GM23338 (cell line): ENCODE measurements at regions not wholly inside any gene's neighbourhood (a gene's known extent, or its start where the extent isn't known, plus 50 kb on each side); places are given as distances from the start of the nearest gene placed in this dataset.

Experiments used
- ATAC-seq: fragments of 200-7000 bp; cut with Tn5 transposase; 3 replicates; pipeline ENCODE4 v1.9.1; 2020
- DNase-seq: peaks from one replicate; pipeline ENCODE4 v3.0.0-alpha.2; 2015; ENCODE audit warnings: low spot score
- H2AFZ ChIP-seq: fragments of 200-600 bp; sonication (generic); 2 replicates; pipeline ENCODE4 v1.8.0; 2016; ENCODE audit warnings: antibody characterized with exemption, mild to moderate bottlenecking, moderate library complexity
- H3F3A ChIP-seq: fragments of 200-600 bp; sonication (generic); replicated peaks from 2 replicates; pipeline ENCODE4 v1.8.0; 2017; ENCODE audit warnings: antibody characterized with exemption, mixed run types, low read depth
- H3K27ac ChIP-seq: fragments of 200-600 bp; sonication (generic); 2 replicates; pipeline ENCODE4 v1.6.1; 2016; ENCODE audit warnings: low read depth
- H3K27me3 ChIP-seq: fragments of 200-600 bp; sonication (generic); 2 replicates; pipeline ENCODE4 v1.8.0; 2016; ENCODE audit warnings: mild to moderate bottlenecking, mixed run types, moderate library complexity; ENCODE audit not compliant: insufficient read depth
- H3K36me3 ChIP-seq: fragments of 200-600 bp; sonication (generic); 2 replicates; pipeline ENCODE4 v1.8.0; 2016; ENCODE audit warnings: mild to moderate bottlenecking; ENCODE audit not compliant: insufficient read depth
- H3K4me1 ChIP-seq: fragments of 200-600 bp; sonication (generic); 2 replicates; pipeline ENCODE4 v1.8.0; 2016; ENCODE audit warnings: mild to moderate bottlenecking, moderate library complexity; ENCODE audit not compliant: insufficient read depth
- H3K4me2 ChIP-seq: fragments of 200-600 bp; sonication (generic); 2 replicates; pipeline ENCODE4 v1.7.1; 2017; ENCODE audit warnings: mixed run types
- H3K4me3 ChIP-seq: fragments of 200-600 bp; sonication (generic); 2 replicates; pipeline ENCODE4 v1.6.1; 2016; ENCODE audit warnings: mixed run types
- H3K79me2 ChIP-seq: fragments of 200-600 bp; sonication (generic); replicated peaks from 2 replicates; pipeline ENCODE4 v1.8.0; 2017; ENCODE audit warnings: mild to moderate bottlenecking; ENCODE audit not compliant: insufficient read depth
- H3K9me2 ChIP-seq: fragments of 200-600 bp; sonication (generic); 2 replicates; pipeline ENCODE4 v1.8.0; 2017; ENCODE audit not compliant: insufficient read depth
- H4K20me1 ChIP-seq: fragments of 200-600 bp; sonication (generic); replicated peaks from 2 replicates; pipeline ENCODE4 v1.8.0; 2017; ENCODE audit warnings: mild to moderate bottlenecking; ENCODE audit not compliant: insufficient read depth
- H3K27ac Mint-ChIP-seq: 2 replicates; pipeline ENCODE4 v1.8.0; 2020; ENCODE audit warnings: inconsistent platforms, mild to moderate bottlenecking, moderate library complexity, mixed read lengths
- H3K27me3 Mint-ChIP-seq: 3 replicates; pipeline ENCODE4 v1.8.0; 2022; ENCODE audit warnings: low read depth, mild to moderate bottlenecking, moderate library complexity, mixed read lengths, inconsistent platforms; ENCODE audit not compliant: insufficient read depth, poor library complexity
- H3K36me3 Mint-ChIP-seq: 3 replicates; pipeline ENCODE4 v1.8.0; 2021; ENCODE audit warnings: low read depth, mild to moderate bottlenecking, inconsistent platforms, moderate library complexity, mixed read lengths
- H3K4me1 Mint-ChIP-seq: 3 replicates; pipeline ENCODE4 v1.8.0; 2020; ENCODE audit warnings: mild to moderate bottlenecking, inconsistent platforms, mixed read lengths
- H3K4me3 Mint-ChIP-seq: 3 replicates; pipeline ENCODE4 v1.8.0; 2021; ENCODE audit warnings: moderate library complexity, mild to moderate bottlenecking, inconsistent platforms, mixed read lengths
- H3K9me3 Mint-ChIP-seq: 3 replicates; pipeline ENCODE4 v1.8.0; 2020; ENCODE audit warnings: moderate library complexity, mild to moderate bottlenecking, inconsistent platforms, mixed read lengths
- CREB1 ChIP-seq: fragments of 250-450 bp; sonication (Bioruptor Pico); IDR thresholded peaks from 2 replicates; pipeline ENCODE4 v1.5.0; 2020; ENCODE audit warnings: low read depth, mild to moderate bottlenecking, moderate library complexity
- CTCF ChIP-seq, 2 experiments: fragments of 200-600 bp in 1 of 2; sonication (generic) in 1 of 2; conservative IDR thresholded peaks; 2 replicates each; pipeline versions ENCODE4 v1.5.1 to v1.6.1; 2016 to 2017; ENCODE audit warnings: antibody characterized with exemption in 2 of 2, low read depth in 2 of 2, mild to moderate bottlenecking in 2 of 2, moderate library complexity in 1 of 2
- EZH2 ChIP-seq: fragments of 200-600 bp; sonication (generic); IDR thresholded peaks from one replicate; pipeline ENCODE4 v1.8.0; 2017; ENCODE audit warnings: antibody characterized with exemption, mild to moderate bottlenecking, low read depth; ENCODE audit not compliant: unreplicated experiment
- EZH2phosphoT487 ChIP-seq: fragments of 200-600 bp; sonication (generic); IDR thresholded peaks from one replicate; pipeline ENCODE4 v1.8.1; 2018; ENCODE audit warnings: antibody characterized with exemption; ENCODE audit not compliant: unreplicated experiment
- JUNB ChIP-seq: IDR thresholded peaks from one replicate; pipeline ENCODE4 v1.6.1; 2016; ENCODE audit warnings: antibody characterized with exemption; ENCODE audit not compliant: unreplicated experiment
- POLR2AphosphoS5 ChIP-seq: IDR thresholded peaks from 2 replicates; pipeline ENCODE4 v1.6.1; 2016; ENCODE audit warnings: antibody characterized with exemption, low read depth
- STAT1 ChIP-seq: IDR thresholded peaks from one replicate; pipeline ENCODE4 v1.6.1; 2016; ENCODE audit warnings: antibody characterized with exemption; ENCODE audit not compliant: unreplicated experiment
- ZNF114 ChIP-seq: fragments of 250-450 bp; sonication (Bioruptor Pico); IDR thresholded peaks from 2 replicates; pipeline ENCODE4 v1.5.0; 2020; ENCODE audit warnings: mild to moderate bottlenecking, moderate library complexity
- ZNF331 ChIP-seq: fragments of 250-450 bp; sonication (Bioruptor Pico); IDR thresholded peaks from 2 replicates; pipeline ENCODE4 v1.5.0; 2020; ENCODE audit warnings: low read depth, mild to moderate bottlenecking, moderate library complexity
- TF ChIP-seq, protein P1 (sequence below): IDR thresholded peaks from one replicate; pipeline ENCODE4 v1.6.1; 2018; ENCODE audit warnings: antibody characterized with exemption; ENCODE audit not compliant: unreplicated experiment
- TF ChIP-seq, protein P2 (sequence below): fragments of 250-450 bp; sonication (Bioruptor Pico); IDR thresholded peaks from 2 replicates; pipeline ENCODE4 v1.5.0; 2020; ENCODE audit warnings: mild to moderate bottlenecking, moderate library complexity

DNA sequence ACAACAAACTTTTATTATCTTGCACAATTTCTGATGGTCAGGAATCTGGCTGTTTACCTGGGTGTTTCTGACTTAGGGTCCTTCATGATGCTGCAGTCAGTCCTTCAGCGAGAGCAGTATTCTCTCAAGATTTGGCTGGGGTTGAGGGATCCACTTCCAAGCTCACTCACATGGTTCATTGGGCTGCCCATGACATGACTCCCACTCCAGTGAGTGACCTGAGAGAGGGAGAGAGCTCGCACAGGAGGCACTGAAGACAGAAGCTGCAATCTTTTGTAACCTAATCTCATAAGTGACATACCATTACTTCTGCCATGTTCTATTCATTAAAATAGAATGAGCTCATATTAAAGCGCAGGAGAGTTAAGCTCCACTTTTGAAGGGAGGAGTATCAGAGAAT is 212.6 kb downstream of the SPATA31D1 start:
- Histone ChIP-seq H3K4me1 (peaks cover 15% of the 10 kb centered on the region), H3K4me3 (no peak overlapping the region), H3K4me2 (no peak overlapping the region), H3F3A (no peaks in the 10 kb centered on the region), H3K27ac (no peak overlapping the region), H4K20me1 (no peaks in the 10 kb centered on the region), H3K9me2 (peaks cover 12% of the 10 kb centered on the region), H3K27me3 (no peaks in the 10 kb centered on the region), H2AFZ (peak overlapping the region; percentile 91; the same call in 1 of the 2 replicates), H3K36me3 (no peaks in the 10 kb centered on the region), H3K79me2 (no peaks in the 10 kb centered on the region)
- Mint-ChIP-seq H3K9me3 (no peaks in the 10 kb centered on the region), H3K27ac (no peak overlapping the region), H3K4me1 (peaks cover 26% of the 10 kb centered on the region), H3K36me3 (no peaks in the 10 kb centered on the region), H3K4me3 (no peak overlapping the region), H3K27me3 (no peaks in the 10 kb centered on the region)
- DNase-seq (no peak), ATAC-seq (no peak)
- TF ChIP-seq CREB1 (CRISPR knock-in tag), result no peak
- no peak for TF ChIP-seq EZH2phosphoT487
- TF ChIP-seq, protein P1, sequence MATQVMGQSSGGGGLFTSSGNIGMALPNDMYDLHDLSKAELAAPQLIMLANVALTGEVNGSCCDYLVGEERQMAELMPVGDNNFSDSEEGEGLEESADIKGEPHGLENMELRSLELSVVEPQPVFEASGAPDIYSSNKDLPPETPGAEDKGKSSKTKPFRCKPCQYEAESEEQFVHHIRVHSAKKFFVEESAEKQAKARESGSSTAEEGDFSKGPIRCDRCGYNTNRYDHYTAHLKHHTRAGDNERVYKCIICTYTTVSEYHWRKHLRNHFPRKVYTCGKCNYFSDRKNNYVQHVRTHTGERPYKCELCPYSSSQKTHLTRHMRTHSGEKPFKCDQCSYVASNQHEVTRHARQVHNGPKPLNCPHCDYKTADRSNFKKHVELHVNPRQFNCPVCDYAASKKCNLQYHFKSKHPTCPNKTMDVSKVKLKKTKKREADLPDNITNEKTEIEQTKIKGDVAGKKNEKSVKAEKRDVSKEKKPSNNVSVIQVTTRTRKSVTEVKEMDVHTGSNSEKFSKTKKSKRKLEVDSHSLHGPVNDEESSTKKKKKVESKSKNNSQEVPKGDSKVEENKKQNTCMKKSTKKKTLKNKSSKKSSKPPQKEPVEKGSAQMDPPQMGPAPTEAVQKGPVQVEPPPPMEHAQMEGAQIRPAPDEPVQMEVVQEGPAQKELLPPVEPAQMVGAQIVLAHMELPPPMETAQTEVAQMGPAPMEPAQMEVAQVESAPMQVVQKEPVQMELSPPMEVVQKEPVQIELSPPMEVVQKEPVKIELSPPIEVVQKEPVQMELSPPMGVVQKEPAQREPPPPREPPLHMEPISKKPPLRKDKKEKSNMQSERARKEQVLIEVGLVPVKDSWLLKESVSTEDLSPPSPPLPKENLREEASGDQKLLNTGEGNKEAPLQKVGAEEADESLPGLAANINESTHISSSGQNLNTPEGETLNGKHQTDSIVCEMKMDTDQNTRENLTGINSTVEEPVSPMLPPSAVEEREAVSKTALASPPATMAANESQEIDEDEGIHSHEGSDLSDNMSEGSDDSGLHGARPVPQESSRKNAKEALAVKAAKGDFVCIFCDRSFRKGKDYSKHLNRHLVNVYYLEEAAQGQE, result no peak
- TF ChIP-seq STAT1, result no peak
- TF ChIP-seq CTCF (conservative IDR thresholded peaks at IDR 0.05; ENCODE audit: low read depth in 2 of 2), result no peak
- TF ChIP-seq ZNF114, result no peak
- no peak for TF ChIP-seq ZNF331 (CRISPR knock-in tag)
- TF ChIP-seq EZH2, result no peak

- H3K9me3 Mint-ChIP-seq, result no peaks in the 10 kb centered on the region
- Histone ChIP-seq H4K20me1 (no peaks in the 10 kb centered on the region), H2AFZ (no peak overlapping the region), H3K4me3 (no peak overlapping the region), H3K27ac (no peak overlapping the region), H3K79me2 (no peaks in the 10 kb centered on the region), H3K4me2 (no peak overlapping the region), H3K4me1 (peaks cover 3% of the 10 kb centered on the region; the same call in 1 of the 2 replicates), H3K36me3 (no peaks in the 10 kb centered on the region), H3K27me3 (no peaks in the 10 kb centered on the region), H3K9me2 (peaks cover 12% of the 10 kb centered on the region), H3F3A (no peaks in the 10 kb centered on the region)
- H3K4me3 Mint-ChIP-seq, result no peak overlapping the region
- peaks cover 17% of the 10 kb centered on the region for H3K4me1 Mint-ChIP-seq
- H3K36me3 Mint-ChIP-seq, result no peaks in the 10 kb centered on the region
- H3K27ac Mint-ChIP-seq, result no peak overlapping the region
- no peak for DNase-seq
- peaks cover 2% of the 10 kb centered on the region for H3K27me3 Mint-ChIP-seq
- no peak for ATAC-seq
- no peak for TF ChIP-seq ZNF114
- TF ChIP-seq ZNF331 (CRISPR knock-in tag), result no peak
- no peak for TF ChIP-seq CREB1 (CRISPR knock-in tag)
- no peak for TF ChIP-seq POLR2AphosphoS5
- no peak for TF ChIP-seq EZH2
- TF ChIP-seq JUNB, result no peak
- TF ChIP-seq, protein P2, sequence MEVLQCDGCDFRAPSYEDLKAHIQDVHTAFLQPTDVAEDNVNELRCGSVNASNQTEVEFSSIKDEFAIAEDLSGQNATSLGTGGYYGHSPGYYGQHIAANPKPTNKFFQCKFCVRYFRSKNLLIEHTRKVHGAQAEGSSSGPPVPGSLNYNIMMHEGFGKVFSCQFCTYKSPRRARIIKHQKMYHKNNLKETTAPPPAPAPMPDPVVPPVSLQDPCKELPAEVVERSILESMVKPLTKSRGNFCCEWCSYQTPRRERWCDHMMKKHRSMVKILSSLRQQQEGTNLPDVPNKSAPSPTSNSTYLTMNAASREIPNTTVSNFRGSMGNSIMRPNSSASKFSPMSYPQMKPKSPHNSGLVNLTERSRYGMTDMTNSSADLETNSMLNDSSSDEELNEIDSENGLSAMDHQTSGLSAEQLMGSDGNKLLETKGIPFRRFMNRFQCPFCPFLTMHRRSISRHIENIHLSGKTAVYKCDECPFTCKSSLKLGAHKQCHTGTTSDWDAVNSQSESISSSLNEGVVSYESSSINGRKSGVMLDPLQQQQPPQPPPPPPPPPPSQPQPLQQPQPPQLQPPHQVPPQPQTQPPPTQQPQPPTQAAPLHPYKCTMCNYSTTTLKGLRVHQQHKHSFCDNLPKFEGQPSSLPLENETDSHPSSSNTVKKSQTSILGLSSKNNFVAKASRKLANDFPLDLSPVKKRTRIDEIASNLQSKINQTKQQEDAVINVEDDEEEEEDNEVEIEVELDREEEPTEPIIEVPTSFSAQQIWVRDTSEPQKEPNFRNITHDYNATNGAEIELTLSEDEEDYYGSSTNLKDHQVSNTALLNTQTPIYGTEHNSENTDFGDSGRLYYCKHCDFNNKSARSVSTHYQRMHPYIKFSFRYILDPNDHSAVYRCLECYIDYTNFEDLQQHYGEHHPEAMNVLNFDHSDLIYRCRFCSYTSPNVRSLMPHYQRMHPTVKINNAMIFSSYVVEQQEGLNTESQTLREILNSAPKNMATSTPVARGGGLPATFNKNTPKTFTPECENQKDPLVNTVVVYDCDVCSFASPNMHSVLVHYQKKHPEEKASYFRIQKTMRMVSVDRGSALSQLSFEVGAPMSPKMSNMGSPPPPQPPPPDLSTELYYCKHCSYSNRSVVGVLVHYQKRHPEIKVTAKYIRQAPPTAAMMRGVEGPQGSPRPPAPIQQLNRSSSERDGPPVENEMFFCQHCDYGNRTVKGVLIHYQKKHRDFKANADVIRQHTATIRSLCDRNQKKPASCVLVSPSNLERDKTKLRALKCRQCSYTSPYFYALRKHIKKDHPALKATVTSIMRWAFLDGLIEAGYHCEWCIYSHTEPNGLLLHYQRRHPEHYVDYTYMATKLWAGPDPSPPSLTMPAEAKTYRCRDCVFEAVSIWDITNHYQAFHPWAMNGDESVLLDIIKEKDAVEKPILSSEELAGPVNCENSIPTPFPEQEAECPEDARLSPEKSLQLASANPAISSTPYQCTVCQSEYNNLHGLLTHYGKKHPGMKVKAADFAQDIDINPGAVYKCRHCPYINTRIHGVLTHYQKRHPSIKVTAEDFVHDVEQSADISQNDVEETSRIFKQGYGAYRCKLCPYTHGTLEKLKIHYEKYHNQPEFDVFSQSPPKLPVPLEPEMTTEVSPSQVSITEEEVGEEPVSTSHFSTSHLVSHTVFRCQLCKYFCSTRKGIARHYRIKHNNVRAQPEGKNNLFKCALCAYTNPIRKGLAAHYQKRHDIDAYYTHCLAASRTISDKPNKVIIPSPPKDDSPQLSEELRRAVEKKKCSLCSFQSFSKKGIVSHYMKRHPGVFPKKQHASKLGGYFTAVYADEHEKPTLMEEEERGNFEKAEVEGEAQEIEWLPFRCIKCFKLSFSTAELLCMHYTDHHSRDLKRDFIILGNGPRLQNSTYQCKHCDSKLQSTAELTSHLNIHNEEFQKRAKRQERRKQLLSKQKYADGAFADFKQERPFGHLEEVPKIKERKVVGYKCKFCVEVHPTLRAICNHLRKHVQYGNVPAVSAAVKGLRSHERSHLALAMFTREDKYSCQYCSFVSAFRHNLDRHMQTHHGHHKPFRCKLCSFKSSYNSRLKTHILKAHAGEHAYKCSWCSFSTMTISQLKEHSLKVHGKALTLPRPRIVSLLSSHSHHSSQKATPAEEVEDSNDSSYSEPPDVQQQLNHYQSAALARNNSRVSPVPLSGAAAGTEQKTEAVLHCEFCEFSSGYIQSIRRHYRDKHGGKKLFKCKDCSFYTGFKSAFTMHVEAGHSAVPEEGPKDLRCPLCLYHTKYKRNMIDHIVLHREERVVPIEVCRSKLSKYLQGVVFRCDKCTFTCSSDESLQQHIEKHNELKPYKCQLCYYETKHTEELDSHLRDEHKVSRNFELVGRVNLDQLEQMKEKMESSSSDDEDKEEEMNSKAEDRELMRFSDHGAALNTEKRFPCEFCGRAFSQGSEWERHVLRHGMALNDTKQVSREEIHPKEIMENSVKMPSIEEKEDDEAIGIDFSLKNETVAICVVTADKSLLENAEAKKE (CRISPR knock-in tag), result no peak
- TF ChIP-seq EZH2phosphoT487, result no peak
Measured at GRCh38 chr9:82202808-82203207, 214.2 kb downstream of the SPATA31D1 start.
